ENCODE measurements at regions not wholly inside any gene's neighbourhood (a gene's known extent, or its start where the extent isn't known, plus 50 kb on each side); places are given as distances from the start of the nearest gene placed in this dataset.

DNA sequence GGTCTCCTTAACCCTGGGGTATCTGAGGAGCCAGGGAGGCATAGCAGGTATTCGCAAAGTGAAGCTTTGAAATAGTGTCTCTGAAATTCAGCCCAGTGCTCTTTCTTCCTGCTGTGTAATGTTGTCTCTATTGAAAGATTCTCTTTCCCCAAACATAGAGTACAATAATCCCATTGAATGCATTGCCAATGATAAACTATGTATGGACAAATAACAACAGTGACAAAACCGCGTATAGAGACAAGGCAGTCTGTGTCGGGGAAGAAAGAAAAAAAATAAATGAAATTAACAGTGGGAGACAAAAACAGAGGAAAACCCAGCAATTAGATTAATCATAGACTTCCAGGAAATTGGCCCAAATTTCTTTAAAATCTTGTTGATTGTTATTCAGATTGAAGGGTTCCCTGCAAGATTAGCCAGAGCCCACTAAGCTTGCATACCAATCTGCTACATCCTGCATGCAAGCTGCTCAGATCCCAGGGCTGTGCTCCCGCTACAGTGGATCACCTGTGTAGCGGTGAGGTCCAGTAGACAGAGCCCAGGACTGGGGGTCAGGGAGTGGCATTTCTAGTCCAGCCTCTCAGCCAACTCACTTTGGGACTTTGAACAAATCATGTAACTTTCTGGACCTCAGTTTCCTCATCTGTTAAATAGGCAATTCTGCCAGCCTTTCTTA, 492.8 kb downstream of the INSC start:
- TF ChIP-seq, protein P1, sequence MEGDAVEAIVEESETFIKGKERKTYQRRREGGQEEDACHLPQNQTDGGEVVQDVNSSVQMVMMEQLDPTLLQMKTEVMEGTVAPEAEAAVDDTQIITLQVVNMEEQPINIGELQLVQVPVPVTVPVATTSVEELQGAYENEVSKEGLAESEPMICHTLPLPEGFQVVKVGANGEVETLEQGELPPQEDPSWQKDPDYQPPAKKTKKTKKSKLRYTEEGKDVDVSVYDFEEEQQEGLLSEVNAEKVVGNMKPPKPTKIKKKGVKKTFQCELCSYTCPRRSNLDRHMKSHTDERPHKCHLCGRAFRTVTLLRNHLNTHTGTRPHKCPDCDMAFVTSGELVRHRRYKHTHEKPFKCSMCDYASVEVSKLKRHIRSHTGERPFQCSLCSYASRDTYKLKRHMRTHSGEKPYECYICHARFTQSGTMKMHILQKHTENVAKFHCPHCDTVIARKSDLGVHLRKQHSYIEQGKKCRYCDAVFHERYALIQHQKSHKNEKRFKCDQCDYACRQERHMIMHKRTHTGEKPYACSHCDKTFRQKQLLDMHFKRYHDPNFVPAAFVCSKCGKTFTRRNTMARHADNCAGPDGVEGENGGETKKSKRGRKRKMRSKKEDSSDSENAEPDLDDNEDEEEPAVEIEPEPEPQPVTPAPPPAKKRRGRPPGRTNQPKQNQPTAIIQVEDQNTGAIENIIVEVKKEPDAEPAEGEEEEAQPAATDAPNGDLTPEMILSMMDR (IDR thresholded peaks at IDR 0.05): no peak
- DNase-seq (ENCODE audit: low spot score in 2 of 2): no peak
- H3K27me3 ChIP-seq: no peaks in the 10 kb centered on the region
- intact Hi-C loops (cut with DNase I): no loop called here
- H3K27ac ChIP-seq: no peak overlapping the region
- no peaks in the 10 kb centered on the region for H3K9me3 ChIP-seq
- no peak overlapping the region for H3K4me3 ChIP-seq
- no peaks in the 10 kb centered on the region for H3K4me1 ChIP-seq
- no peaks in the 10 kb centered on the region for H3K36me3 ChIP-seq

DNA sequence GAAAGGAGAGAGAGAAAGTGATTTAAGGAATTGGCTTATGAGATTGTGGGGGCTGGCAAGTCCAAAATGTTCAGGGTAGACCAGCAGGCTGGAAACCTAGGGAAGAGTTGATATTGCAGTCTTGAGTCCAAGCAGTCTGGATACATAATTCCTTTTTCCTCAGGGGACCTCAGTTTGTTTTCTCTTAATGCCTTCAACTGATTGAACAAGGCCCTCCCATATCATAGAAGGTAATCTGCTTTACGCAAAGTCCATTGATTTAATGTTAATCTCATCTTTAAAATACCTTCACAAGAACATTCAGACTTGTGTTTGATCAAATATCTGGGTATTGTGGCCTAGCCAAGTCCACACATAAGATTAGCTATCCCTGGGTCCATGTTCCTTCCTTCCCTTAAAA, 494.7 kb downstream of the INSC start:
- H3K9me3 ChIP-seq: no peaks in the 10 kb centered on the region
- DNase-seq (ENCODE audit: low spot score in 2 of 2): no peak
- no peaks in the 10 kb centered on the region for H3K36me3 ChIP-seq
- no peaks in the 10 kb centered on the region for H3K27me3 ChIP-seq
- intact Hi-C loops (cut with DNase I): no loop called here
- TF ChIP-seq, protein P1 (IDR thresholded peaks at IDR 0.05): no peak
- H3K4me3 ChIP-seq: no peak overlapping the region
- no peak overlapping the region for H3K27ac ChIP-seq
- no peaks in the 10 kb centered on the region for H3K4me1 ChIP-seq

DNA sequence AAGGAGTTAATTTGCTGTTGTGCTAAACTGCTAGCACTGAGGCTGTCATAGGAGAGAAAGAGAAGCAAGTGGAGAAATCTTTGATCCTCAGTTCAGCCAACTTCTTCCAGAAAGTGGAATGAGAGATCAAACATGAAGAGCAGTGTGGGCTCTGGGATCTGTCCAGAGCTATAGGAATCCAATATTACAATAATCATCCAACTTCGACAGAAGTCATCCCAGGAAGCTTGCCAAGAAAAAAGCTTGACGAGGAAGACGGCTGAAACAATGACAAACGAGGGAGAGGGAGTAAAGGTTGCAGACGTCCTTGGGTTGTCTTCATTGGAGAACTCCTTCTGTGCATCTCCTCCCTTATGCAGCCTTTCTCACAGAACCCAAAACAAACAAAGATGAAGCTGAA, 496.2 kb downstream of the INSC start:
- intact Hi-C loops (cut with DNase I): no loop called here
- DNase-seq (ENCODE audit: low spot score in 2 of 2): no peak
- no peaks in the 10 kb centered on the region for H3K27me3 ChIP-seq
- no peaks in the 10 kb centered on the region for H3K9me3 ChIP-seq
- H3K36me3 ChIP-seq: no peaks in the 10 kb centered on the region
- H3K4me1 ChIP-seq: no peaks in the 10 kb centered on the region
- TF ChIP-seq, protein P1 (IDR thresholded peaks at IDR 0.05): no peak
- H3K27ac ChIP-seq: no peak overlapping the region
- no peak overlapping the region for H3K4me3 ChIP-seq

DNA sequence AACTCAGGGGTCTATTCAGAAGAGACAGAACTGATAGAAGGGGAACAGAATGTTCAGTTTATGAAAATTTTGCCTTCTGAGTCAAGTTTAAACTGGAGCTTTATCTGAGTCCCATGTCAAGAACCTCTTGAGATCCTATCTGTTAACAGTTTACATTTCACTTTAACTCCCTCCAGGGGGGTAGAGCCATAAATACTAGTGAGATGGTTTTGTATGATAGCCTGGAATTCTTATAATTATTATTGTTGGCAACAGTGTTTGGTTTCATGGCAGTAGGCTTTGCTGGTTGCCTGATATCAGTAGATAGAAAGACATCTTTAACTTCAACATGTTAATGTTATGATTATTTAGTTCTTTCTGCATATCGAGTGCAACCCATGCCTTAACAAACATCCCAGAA, 498.5 kb downstream of the INSC start:
- no peaks in the 10 kb centered on the region for H3K36me3 ChIP-seq
- no peak for DNase-seq (ENCODE audit: low spot score in 2 of 2)
- no peak overlapping the region for H3K27ac ChIP-seq
- no peaks in the 10 kb centered on the region for H3K27me3 ChIP-seq
- no peaks in the 10 kb centered on the region for H3K4me1 ChIP-seq
- H3K9me3 ChIP-seq: no peaks in the 10 kb centered on the region
- TF ChIP-seq, protein P1 (IDR thresholded peaks at IDR 0.05): no peak
- intact Hi-C loops (cut with DNase I): no loop called here
- no peak overlapping the region for H3K4me3 ChIP-seq

DNA sequence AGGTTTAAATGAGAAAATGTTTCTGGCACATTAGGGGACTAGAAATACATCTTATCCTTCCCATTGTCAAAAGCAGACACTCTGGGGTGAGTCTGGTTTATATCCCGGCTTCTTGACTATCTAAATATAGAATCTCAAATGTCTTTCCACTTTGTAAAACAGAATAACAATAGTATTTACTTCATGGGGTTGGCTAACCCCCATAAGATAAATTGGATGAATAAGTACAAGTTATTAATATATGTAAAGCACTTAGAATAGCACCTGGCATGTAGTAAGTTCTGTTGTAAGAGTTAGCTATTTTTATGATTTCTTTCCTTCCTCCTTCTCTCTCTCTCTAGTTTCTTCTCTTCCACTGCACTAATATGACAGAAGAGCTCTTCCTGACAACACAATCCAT, 499.1 kb downstream of the INSC start:
- H3K27me3 ChIP-seq: no peaks in the 10 kb centered on the region
- H3K9me3 ChIP-seq: no peaks in the 10 kb centered on the region
- no peaks in the 10 kb centered on the region for H3K36me3 ChIP-seq
- TF ChIP-seq, protein P1 (IDR thresholded peaks at IDR 0.05): no peak
- no peak overlapping the region for H3K27ac ChIP-seq
- intact Hi-C loops (cut with DNase I): no loop called here
- no peak for DNase-seq (ENCODE audit: low spot score in 2 of 2)
- H3K4me3 ChIP-seq: no peak overlapping the region
- H3K4me1 ChIP-seq: no peaks in the 10 kb centered on the region

Data from ascending aorta (tissue), 2 donors.